Erythroblast (primary cell): ENCODE measurements at regions not wholly inside any gene's neighbourhood (a gene's known extent, or its start where the extent isn't known, plus 50 kb on each side); places are given as distances from the start of the nearest gene placed in this dataset.
"Not testable (repeated sequence)": the region's sequence is repeated elsewhere in the genome, so short reads cannot be mapped to it uniquely, and the experiment has no call there.

ENCODE experiments used
- GATA1 ChIP-seq: IDR thresholded peaks from 2 replicates; pipeline ENCODE4 v1.6.1; 2011; ENCODE audit warnings: low read depth, mild to moderate bottlenecking, control low read depth, low read length, moderate library complexity
- POLR2A ChIP-seq: IDR thresholded peaks from 2 replicates; pipeline ENCODE4 v1.6.1; 2011; ENCODE audit warnings: mild to moderate bottlenecking, low read length

GRCh38 chr16:16499875-16500274 is 120.9 kb downstream of the NPIPA7 start:
- TF ChIP-seq POLR2A, GATA1: not testable (repeated sequence)
